SK-N-SH treated with all-trans-retinoic acid at 6 μM for 48 hours (cell line): ENCODE measurements at regions not wholly inside any gene's neighbourhood (a gene's known extent, or its start where the extent isn't known, plus 50 kb on each side); places are given as distances from the start of the nearest gene placed in this dataset.

Experiments
- ATAC-seq: fragments of 200-7000 bp; cut with Tn5 transposase; 3 replicates; pipeline ENCODE4 v1.9.1; 2020; ENCODE audit warnings: mild to moderate bottlenecking, moderate library complexity
- BACH2 ChIP-seq: fragments of 250-450 bp; sonication (Bioruptor Pico); IDR thresholded peaks from 2 replicates; pipeline ENCODE4 v1.9.0; 2021; ENCODE audit warnings: mild to moderate bottlenecking, borderline replicate concordance
- CSDC2 ChIP-seq: fragments of 250-450 bp; sonication (Bioruptor Pico); IDR thresholded peaks from 2 replicates; pipeline ENCODE4 v1.5.0; 2020; ENCODE audit warnings: mild to moderate bottlenecking, moderate library complexity
- ESRRG ChIP-seq: fragments of 250-450 bp; sonication (Bioruptor Pico); IDR thresholded peaks from 2 replicates; pipeline ENCODE4 v1.6.1; 2021; ENCODE audit warnings: mild to moderate bottlenecking
- GLIS3 ChIP-seq: fragments of 250-450 bp; sonication (Bioruptor Pico); IDR thresholded peaks from 2 replicates; pipeline ENCODE4 v1.5.0; 2020; ENCODE audit warnings: mild to moderate bottlenecking, moderate library complexity
- OSR1 ChIP-seq: fragments of 250-450 bp; sonication (Bioruptor Pico); IDR thresholded peaks from 2 replicates; pipeline ENCODE4 v1.8.0; 2022; ENCODE audit warnings: moderate library complexity, mild to moderate bottlenecking, inconsistent platforms
- PPARA ChIP-seq: fragments of 250-450 bp; sonication (Bioruptor Pico); IDR thresholded peaks from 2 replicates; pipeline ENCODE4 v1.5.0; 2020; ENCODE audit warnings: mild to moderate bottlenecking, borderline replicate concordance
- RARB ChIP-seq: fragments of 250-450 bp; sonication (Bioruptor Pico); IDR thresholded peaks from 2 replicates; pipeline ENCODE4 v1.8.0; 2021; ENCODE audit warnings: mild to moderate bottlenecking, moderate library complexity
- SNAI2 ChIP-seq: fragments of 250-450 bp; sonication (Bioruptor Pico); IDR thresholded peaks from 2 replicates; pipeline ENCODE4 v1.5.0; 2020; ENCODE audit warnings: mild to moderate bottlenecking, moderate library complexity
- TCF4 ChIP-seq: fragments of 250-450 bp; sonication (Bioruptor Pico); IDR thresholded peaks from 2 replicates; pipeline ENCODE4 v1.8.0; 2021; ENCODE audit warnings: mild to moderate bottlenecking, moderate library complexity, borderline replicate concordance
- TOX ChIP-seq: fragments of 250-450 bp; sonication (Bioruptor Pico); IDR thresholded peaks from 2 replicates; pipeline ENCODE4 v1.8.0; 2021; ENCODE audit warnings: mild to moderate bottlenecking, moderate library complexity, borderline replicate concordance
- ZC3H10 ChIP-seq: fragments of 250-450 bp; sonication (Bioruptor Pico); IDR thresholded peaks from 2 replicates; pipeline ENCODE4 v1.5.1; 2021; ENCODE audit warnings: mild to moderate bottlenecking, moderate library complexity
- ZFP3 ChIP-seq: fragments of 250-450 bp; sonication (Bioruptor Pico); IDR thresholded peaks from 2 replicates; pipeline ENCODE4 v1.5.0; 2020; ENCODE audit warnings: mild to moderate bottlenecking, moderate library complexity
- ZFP30 ChIP-seq: fragments of 450-650 bp; formaldehyde crosslinking; IDR thresholded peaks from 2 replicates; pipeline ENCODE4 v1.5.0; 2022; ENCODE audit warnings: mild to moderate bottlenecking, moderate library complexity
- ZNF70 ChIP-seq: fragments of 450-650 bp; formaldehyde crosslinking; IDR thresholded peaks from 2 replicates; pipeline ENCODE4 v1.5.0; 2020; ENCODE audit warnings: mild to moderate bottlenecking, moderate library complexity
- ZNF8 ChIP-seq: fragments of 450-650 bp; formaldehyde crosslinking; IDR thresholded peaks from 2 replicates; pipeline ENCODE4 v1.5.0; 2020; ENCODE audit warnings: mild to moderate bottlenecking, moderate library complexity
- TF ChIP-seq, protein P1 (sequence below): fragments of 250-450 bp; sonication (Bioruptor Pico); IDR thresholded peaks from 2 replicates; pipeline ENCODE4 v1.8.0; 2020; ENCODE audit warnings: mild to moderate bottlenecking, moderate library complexity, borderline replicate concordance
- TF ChIP-seq, protein P2 (sequence below): fragments of 250-450 bp; sonication (Bioruptor Pico); IDR thresholded peaks from 2 replicates; pipeline ENCODE4 v1.5.1; 2020; ENCODE audit warnings: low read depth, mild to moderate bottlenecking, moderate library complexity
- TF ChIP-seq, protein P3 (sequence below): fragments of 250-450 bp; sonication (Bioruptor Pico); IDR thresholded peaks from 2 replicates; pipeline ENCODE4 v1.8.0; 2021; ENCODE audit warnings: low read depth, mild to moderate bottlenecking, moderate library complexity, borderline replicate concordance

DNA sequence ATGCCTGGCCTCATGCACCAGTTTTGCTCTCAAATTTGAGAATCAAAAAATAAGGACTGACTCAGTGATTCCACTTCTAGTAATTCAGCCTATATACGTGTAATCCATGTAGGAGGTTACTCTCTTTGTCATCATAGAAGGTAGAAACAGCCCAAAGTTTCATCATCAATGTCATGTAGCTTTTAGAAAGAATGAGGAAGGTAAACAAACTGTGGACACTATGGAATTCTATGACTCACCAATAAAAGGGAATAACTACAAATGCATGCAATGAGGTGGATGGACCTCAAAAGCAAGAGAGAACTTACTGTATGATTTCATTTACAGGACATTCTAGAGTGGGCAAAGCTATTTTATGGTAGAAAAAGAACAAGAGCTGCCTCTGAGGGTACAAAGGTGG lies 93.2 kb upstream of the LRIG1 start:
- TF ChIP-seq RARB (CRISPR knock-in tag): no peak
- TF ChIP-seq TCF4 (CRISPR knock-in tag): no peak
- TF ChIP-seq SNAI2 (CRISPR knock-in tag): no peak
- TF ChIP-seq, protein P1, sequence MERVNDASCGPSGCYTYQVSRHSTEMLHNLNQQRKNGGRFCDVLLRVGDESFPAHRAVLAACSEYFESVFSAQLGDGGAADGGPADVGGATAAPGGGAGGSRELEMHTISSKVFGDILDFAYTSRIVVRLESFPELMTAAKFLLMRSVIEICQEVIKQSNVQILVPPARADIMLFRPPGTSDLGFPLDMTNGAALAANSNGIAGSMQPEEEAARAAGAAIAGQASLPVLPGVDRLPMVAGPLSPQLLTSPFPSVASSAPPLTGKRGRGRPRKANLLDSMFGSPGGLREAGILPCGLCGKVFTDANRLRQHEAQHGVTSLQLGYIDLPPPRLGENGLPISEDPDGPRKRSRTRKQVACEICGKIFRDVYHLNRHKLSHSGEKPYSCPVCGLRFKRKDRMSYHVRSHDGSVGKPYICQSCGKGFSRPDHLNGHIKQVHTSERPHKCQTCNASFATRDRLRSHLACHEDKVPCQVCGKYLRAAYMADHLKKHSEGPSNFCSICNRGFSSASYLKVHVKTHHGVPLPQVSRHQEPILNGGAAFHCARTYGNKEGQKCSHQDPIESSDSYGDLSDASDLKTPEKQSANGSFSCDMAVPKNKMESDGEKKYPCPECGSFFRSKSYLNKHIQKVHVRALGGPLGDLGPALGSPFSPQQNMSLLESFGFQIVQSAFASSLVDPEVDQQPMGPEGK: no peak
- TF ChIP-seq ZNF70 (CRISPR knock-in tag): no peak
- TF ChIP-seq, protein P2, sequence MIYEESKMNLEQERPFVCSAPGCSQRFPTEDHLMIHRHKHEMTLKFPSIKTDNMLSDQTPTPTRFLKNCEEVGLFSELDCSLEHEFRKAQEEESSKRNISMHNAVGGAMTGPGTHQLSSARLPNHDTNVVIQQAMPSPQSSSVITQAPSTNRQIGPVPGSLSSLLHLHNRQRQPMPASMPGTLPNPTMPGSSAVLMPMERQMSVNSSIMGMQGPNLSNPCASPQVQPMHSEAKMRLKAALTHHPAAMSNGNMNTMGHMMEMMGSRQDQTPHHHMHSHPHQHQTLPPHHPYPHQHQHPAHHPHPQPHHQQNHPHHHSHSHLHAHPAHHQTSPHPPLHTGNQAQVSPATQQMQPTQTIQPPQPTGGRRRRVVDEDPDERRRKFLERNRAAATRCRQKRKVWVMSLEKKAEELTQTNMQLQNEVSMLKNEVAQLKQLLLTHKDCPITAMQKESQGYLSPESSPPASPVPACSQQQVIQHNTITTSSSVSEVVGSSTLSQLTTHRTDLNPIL (CRISPR knock-in tag): no peak
- no peak for TF ChIP-seq PPARA
- no peak for TF ChIP-seq ZFP30 (CRISPR knock-in tag)
- no peak for TF ChIP-seq ZNF8
- TF ChIP-seq TOX: no peak
- TF ChIP-seq GLIS3: no peak
- no peak for ATAC-seq

DNA sequence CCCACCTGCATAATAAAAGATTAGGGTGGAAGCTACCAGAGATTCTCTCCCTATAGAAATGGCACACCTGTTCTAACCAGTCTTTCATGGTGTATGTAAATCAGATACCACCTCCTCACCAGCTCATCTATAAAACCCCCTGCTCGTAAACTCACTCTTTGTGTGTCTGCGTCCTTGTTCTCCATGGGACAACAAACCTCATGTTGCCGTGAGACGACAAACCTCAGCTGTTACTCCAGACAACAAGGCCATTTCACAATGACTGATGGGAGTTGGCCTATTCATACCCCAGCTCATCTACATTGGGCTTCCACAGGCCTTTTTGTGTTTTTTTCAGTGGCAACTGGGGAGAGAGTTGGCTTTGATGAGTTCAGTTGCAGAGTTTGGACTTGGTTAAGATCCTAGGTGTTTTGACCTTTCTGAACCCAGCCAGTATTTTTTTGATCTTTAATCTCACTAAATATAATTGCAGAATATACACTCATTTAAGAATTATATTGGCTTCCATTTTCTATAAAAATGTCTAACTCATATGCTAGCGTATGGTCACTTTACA lies 96.6 kb upstream of the LRIG1 start:
- TF ChIP-seq BACH2 (no peak), ZFP3 (CRISPR knock-in tag) (no peak), OSR1 (no peak), ZC3H10 (no peak), TOX (no peak), SNAI2 (CRISPR knock-in tag) (no peak)
- TF ChIP-seq, protein P3, sequence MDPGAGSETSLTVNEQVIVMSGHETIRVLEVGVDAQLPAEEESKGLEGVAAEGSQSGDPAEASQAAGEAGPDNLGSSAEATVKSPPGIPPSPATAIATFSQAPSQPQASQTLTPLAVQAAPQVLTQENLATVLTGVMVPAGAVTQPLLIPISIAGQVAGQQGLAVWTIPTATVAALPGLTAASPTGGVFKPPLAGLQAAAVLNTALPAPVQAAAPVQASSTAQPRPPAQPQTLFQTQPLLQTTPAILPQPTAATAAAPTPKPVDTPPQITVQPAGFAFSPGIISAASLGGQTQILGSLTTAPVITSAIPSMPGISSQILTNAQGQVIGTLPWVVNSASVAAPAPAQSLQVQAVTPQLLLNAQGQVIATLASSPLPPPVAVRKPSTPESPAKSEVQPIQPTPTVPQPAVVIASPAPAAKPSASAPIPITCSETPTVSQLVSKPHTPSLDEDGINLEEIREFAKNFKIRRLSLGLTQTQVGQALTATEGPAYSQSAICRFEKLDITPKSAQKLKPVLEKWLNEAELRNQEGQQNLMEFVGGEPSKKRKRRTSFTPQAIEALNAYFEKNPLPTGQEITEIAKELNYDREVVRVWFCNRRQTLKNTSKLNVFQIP: no peak
- TF ChIP-seq, protein P2 (CRISPR knock-in tag): no peak
- no peak for ATAC-seq

DNA sequence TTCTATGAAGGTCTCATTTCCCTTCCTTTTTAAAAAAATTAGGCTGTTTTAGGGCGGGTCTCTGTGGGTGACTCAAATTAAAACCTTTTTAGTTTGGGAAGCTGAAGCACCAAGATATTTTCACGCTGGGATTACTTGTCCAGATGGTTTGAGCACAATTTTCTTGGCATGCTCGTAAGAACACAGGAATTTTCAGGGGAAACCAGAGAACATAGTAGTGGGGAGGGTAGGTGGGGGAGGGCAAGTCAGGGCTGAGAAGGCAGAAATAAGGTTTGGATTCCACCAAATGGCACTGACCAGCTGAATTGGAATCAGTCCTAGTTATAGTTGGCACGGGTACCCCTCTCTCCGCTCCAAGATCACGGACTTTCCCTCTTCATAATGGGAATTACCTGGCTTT lies 97.3 kb upstream of the LRIG1 start:
- ATAC-seq: no peak
- TF ChIP-seq, protein P1: no peak
- TF ChIP-seq, protein P2 (CRISPR knock-in tag): no peak
- TF ChIP-seq, protein P3: no peak
- no peak for TF ChIP-seq ZNF8
- TF ChIP-seq ZNF70 (CRISPR knock-in tag): no peak
- no peak for TF ChIP-seq TCF4 (CRISPR knock-in tag)
- TF ChIP-seq ZC3H10: no peak
- TF ChIP-seq ZFP30 (CRISPR knock-in tag): no peak
- no peak for TF ChIP-seq CSDC2 (CRISPR knock-in tag)
- no peak for TF ChIP-seq OSR1
- no peak for TF ChIP-seq ESRRG (CRISPR knock-in tag)
